Neural cell (in vitro differentiated cells): ENCODE measurements at regions not wholly inside any gene's neighbourhood (a gene's known extent, or its start where the extent isn't known, plus 50 kb on each side); places are given as distances from the start of the nearest gene placed in this dataset.

Experiments used
- H2AFZ ChIP-seq: fragments of 200-600, 300-800 bp; sonication (generic), shearing (Covaris generic); 2 replicates; pipeline ENCODE4 v1.6.0; 2014; ENCODE audit warnings: low read depth, mild to moderate bottlenecking, antibody characterized with exemption, low read length, moderate library complexity
- H3F3A ChIP-seq: fragments of 200-600 bp; shearing (Covaris generic); 2 replicates; pipeline ENCODE4 v1.6.1; 2016; ENCODE audit warnings: mild to moderate bottlenecking, moderate library complexity, mixed read lengths, antibody characterized with exemption, low read length; ENCODE audit not compliant: insufficient read depth, poor library complexity, severe bottlenecking
- H3K27ac ChIP-seq: fragments of 200-600, 300-800 bp; sonication (generic), shearing (Covaris generic); 2 replicates; pipeline ENCODE4 v1.5.1; 2014; ENCODE audit warnings: mild to moderate bottlenecking, low read length, moderate library complexity
- H3K27me3 ChIP-seq: fragments of 300-800, 200-600 bp; sonication (generic), shearing (Covaris generic); 2 replicates; pipeline ENCODE4 v1.6.0; 2014; ENCODE audit warnings: mild to moderate bottlenecking, low read depth, low read length, moderate library complexity; ENCODE audit not compliant: insufficient read depth
- H3K36me3 ChIP-seq: fragments of 300-800, 200-600 bp; sonication (generic), shearing (Covaris generic); 2 replicates; pipeline ENCODE4 v1.5.1; 2014; ENCODE audit warnings: mild to moderate bottlenecking, antibody characterized with exemption, low read length, moderate library complexity; ENCODE audit not compliant: insufficient read depth
- H3K4me2 ChIP-seq: fragments of 300-800, 200-600 bp; sonication (generic), shearing (Covaris generic); 2 replicates; pipeline ENCODE4 v1.6.0; 2014; ENCODE audit warnings: mild to moderate bottlenecking, low read length
- H3K4me3 ChIP-seq: fragments of 300-800, 200-600 bp; sonication (generic), shearing (Covaris generic); 2 replicates; pipeline ENCODE4 v1.5.1; 2014; ENCODE audit warnings: mild to moderate bottlenecking, low read length, moderate library complexity
- H3K79me2 ChIP-seq: fragments of 200-600 bp; shearing (Covaris generic); replicated peaks from 2 replicates; pipeline ENCODE4 v1.6.0; 2014; ENCODE audit warnings: mild to moderate bottlenecking, low read length, moderate library complexity; ENCODE audit not compliant: insufficient read depth
- H3K9ac ChIP-seq: fragments of 300-800, 200-600 bp; sonication (generic), shearing (Covaris generic); 2 replicates; pipeline ENCODE4 v1.6.1; 2016; ENCODE audit warnings: mild to moderate bottlenecking, low read length, mixed read lengths
- H3K9me2 ChIP-seq: fragments of 200-600 bp; shearing (Covaris generic); 2 replicates; pipeline ENCODE4 v1.6.1; 2016; ENCODE audit warnings: mild to moderate bottlenecking, low read length, mixed read lengths; ENCODE audit not compliant: insufficient read depth
- H3K9me3 ChIP-seq: fragments of 200-600, 300-800 bp; sonication (generic), shearing (Covaris generic); 2 replicates; pipeline ENCODE4 v1.6.1; 2016; ENCODE audit warnings: mild to moderate bottlenecking, mixed run types, low read length, moderate library complexity, mixed read lengths
- H4K20me1 ChIP-seq: fragments of 200-600 bp; shearing (Covaris generic); 2 replicates; pipeline ENCODE4 v1.6.1; 2016; ENCODE audit warnings: mild to moderate bottlenecking, mixed run types; ENCODE audit not compliant: insufficient read depth
- CTCF ChIP-seq: fragments of 450-650 bp; IDR thresholded peaks from 2 replicates; pipeline ENCODE4 v1.5.1; 2014; ENCODE audit warnings: antibody characterized with exemption, mild to moderate bottlenecking, moderate library complexity; ENCODE audit not compliant: poor library complexity, severe bottlenecking
- EP300 ChIP-seq: fragments of 450-650 bp; conservative IDR thresholded peaks from 2 replicates; pipeline ENCODE4 v1.6.1; 2014; ENCODE audit warnings: antibody characterized with exemption, mild to moderate bottlenecking, moderate library complexity; ENCODE audit not compliant: poor library complexity, severe bottlenecking
- EZH2 ChIP-seq: fragments of 200-600, 300-800 bp; shearing (Covaris generic), sonication (generic); IDR thresholded peaks from 2 replicates; pipeline ENCODE4 v1.6.1; 2014; ENCODE audit warnings: antibody characterized with exemption, low read length, borderline replicate concordance, mild to moderate bottlenecking; ENCODE audit not compliant: insufficient read depth, poor library complexity, severe bottlenecking
- MXI1 ChIP-seq: fragments of 450-650 bp; conservative IDR thresholded peaks from 2 replicates; pipeline ENCODE4 v1.6.1; 2014; ENCODE audit warnings: antibody characterized with exemption, mild to moderate bottlenecking; ENCODE audit not compliant: poor library complexity, severe bottlenecking
- POLR2AphosphoS5 ChIP-seq: IDR thresholded peaks from 2 replicates; pipeline ENCODE4 v1.6.1; 2012
- RAD21 ChIP-seq: fragments of 450-650 bp; conservative IDR thresholded peaks from 2 replicates; pipeline ENCODE4 v1.6.1; 2014; ENCODE audit warnings: antibody characterized with exemption, mild to moderate bottlenecking, moderate library complexity
- SMC3 ChIP-seq: fragments of 450-650 bp; conservative IDR thresholded peaks from 2 replicates; pipeline ENCODE4 v1.6.1; 2014; ENCODE audit warnings: antibody characterized with exemption, mild to moderate bottlenecking, moderate library complexity; ENCODE audit not compliant: poor library complexity
- TAF1 ChIP-seq: IDR thresholded peaks from 2 replicates; pipeline ENCODE4 v1.6.1; 2012; ENCODE audit warnings: low read depth
- TF ChIP-seq, protein P1 (sequence below): IDR thresholded peaks from 2 replicates; pipeline ENCODE4 v1.6.1; 2012; ENCODE audit warnings: borderline replicate concordance

- H3K36me3 ChIP-seq, result no peaks in the 10 kb centered on the region
- H3K27ac ChIP-seq, result no peak overlapping the region
- no peaks in the 10 kb centered on the region for H3K9me2 ChIP-seq
- no peak overlapping the region for H3K4me2 ChIP-seq
- no peaks in the 10 kb centered on the region for H3F3A ChIP-seq
- no peaks in the 10 kb centered on the region for H3K9me3 ChIP-seq
- H4K20me1 ChIP-seq, result no peaks in the 10 kb centered on the region
- no peaks in the 10 kb centered on the region for H3K79me2 ChIP-seq
- no peak for TF ChIP-seq SMC3
- no peak for TF ChIP-seq EP300
- TF ChIP-seq, protein P1, sequence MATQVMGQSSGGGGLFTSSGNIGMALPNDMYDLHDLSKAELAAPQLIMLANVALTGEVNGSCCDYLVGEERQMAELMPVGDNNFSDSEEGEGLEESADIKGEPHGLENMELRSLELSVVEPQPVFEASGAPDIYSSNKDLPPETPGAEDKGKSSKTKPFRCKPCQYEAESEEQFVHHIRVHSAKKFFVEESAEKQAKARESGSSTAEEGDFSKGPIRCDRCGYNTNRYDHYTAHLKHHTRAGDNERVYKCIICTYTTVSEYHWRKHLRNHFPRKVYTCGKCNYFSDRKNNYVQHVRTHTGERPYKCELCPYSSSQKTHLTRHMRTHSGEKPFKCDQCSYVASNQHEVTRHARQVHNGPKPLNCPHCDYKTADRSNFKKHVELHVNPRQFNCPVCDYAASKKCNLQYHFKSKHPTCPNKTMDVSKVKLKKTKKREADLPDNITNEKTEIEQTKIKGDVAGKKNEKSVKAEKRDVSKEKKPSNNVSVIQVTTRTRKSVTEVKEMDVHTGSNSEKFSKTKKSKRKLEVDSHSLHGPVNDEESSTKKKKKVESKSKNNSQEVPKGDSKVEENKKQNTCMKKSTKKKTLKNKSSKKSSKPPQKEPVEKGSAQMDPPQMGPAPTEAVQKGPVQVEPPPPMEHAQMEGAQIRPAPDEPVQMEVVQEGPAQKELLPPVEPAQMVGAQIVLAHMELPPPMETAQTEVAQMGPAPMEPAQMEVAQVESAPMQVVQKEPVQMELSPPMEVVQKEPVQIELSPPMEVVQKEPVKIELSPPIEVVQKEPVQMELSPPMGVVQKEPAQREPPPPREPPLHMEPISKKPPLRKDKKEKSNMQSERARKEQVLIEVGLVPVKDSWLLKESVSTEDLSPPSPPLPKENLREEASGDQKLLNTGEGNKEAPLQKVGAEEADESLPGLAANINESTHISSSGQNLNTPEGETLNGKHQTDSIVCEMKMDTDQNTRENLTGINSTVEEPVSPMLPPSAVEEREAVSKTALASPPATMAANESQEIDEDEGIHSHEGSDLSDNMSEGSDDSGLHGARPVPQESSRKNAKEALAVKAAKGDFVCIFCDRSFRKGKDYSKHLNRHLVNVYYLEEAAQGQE, result no peak
- no peak for TF ChIP-seq MXI1
- TF ChIP-seq CTCF, result no peak
- no peak for TF ChIP-seq TAF1
- TF ChIP-seq POLR2AphosphoS5, result no peak
- no peak for TF ChIP-seq RAD21
- TF ChIP-seq EZH2, result no peak
- no peaks in the 10 kb centered on the region for H3K27me3 ChIP-seq
- no peak overlapping the region for H2AFZ ChIP-seq
- no peak overlapping the region for H3K4me3 ChIP-seq
- H3K9ac ChIP-seq, result no peak overlapping the region
Measured at GRCh38 chr18:76573325-76574025, 78.4 kb upstream of the ZNF516 start.

GRCh38 chr18:76572518-76573247, 77.6 kb upstream of the ZNF516 start:
- Histone ChIP-seq H4K20me1 (no peaks in the 10 kb centered on the region), H3K36me3 (no peaks in the 10 kb centered on the region), H2AFZ (no peak overlapping the region), H3K4me3 (no peak overlapping the region), H3K9me2 (no peaks in the 10 kb centered on the region), H3F3A (no peaks in the 10 kb centered on the region), H3K27ac (no peak overlapping the region), H3K27me3 (no peaks in the 10 kb centered on the region), H3K4me2 (no peak overlapping the region), H3K9ac (no peak overlapping the region), H3K9me3 (no peaks in the 10 kb centered on the region), H3K79me2 (no peaks in the 10 kb centered on the region)
- TF ChIP-seq EP300 (no peak), MXI1 (no peak)
